Stimulated activated CD4-positive, alpha-beta T cell treated with anti-CD3 and anti-CD28 coated beads, Interleukin-4, amount 100 ng/mL, for 1 hour (primary cell): ENCODE measurements at regions not wholly inside any gene's neighbourhood (a gene's known extent, or its start where the extent isn't known, plus 50 kb on each side); places are given as distances from the start of the nearest gene placed in this dataset.
"Not testable (repeated sequence)": the region's sequence is repeated elsewhere in the genome, so short reads cannot be mapped to it uniquely, and the experiment has no call there.

ENCODE experiments used
- DNase-seq: peaks from one replicate; pipeline ENCODE4 v3.0.0-alpha.2; 2020

DNA sequence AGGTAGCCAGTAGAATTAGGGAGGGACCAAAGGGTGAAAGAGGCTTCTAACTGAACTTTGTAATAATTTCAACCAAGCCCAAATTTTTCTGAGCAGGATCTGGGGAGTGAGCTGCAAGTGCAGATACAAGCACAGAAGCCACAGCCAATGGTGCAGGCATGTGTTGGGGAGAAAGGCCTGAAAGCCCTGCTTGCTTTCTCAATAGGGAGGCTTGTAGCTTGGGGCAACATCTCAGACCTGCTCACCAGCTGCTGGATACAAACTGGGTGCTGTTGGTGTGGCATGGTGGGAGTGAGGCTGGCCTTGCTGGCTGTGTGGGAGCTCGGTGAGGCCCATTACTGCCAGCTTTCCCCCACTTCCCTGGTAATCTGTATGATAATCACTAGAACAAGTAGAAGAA is 688.5 kb upstream of the SEMA3D start:
- no peak for DNase-seq

DNA sequence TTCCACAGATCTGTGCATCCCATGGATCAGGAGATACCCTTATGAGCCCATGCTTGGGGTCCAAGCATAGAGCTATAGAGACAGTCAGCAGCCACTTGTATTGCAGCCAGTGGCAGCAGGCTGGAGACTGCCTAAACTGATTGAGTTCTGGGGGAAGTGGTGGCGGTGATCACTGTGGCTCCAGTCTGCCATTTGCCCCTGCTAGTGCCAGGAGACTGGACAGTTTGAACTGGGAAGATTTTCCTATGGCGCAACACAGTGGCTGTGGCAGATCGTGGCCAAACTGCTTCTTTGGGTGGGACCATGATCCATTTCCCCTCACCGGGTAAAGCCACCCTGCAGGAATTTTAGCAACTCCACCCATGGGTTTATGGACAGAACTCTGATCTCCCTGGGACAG is 679.7 kb upstream of the SEMA3D start:
- no peak for DNase-seq

DNA sequence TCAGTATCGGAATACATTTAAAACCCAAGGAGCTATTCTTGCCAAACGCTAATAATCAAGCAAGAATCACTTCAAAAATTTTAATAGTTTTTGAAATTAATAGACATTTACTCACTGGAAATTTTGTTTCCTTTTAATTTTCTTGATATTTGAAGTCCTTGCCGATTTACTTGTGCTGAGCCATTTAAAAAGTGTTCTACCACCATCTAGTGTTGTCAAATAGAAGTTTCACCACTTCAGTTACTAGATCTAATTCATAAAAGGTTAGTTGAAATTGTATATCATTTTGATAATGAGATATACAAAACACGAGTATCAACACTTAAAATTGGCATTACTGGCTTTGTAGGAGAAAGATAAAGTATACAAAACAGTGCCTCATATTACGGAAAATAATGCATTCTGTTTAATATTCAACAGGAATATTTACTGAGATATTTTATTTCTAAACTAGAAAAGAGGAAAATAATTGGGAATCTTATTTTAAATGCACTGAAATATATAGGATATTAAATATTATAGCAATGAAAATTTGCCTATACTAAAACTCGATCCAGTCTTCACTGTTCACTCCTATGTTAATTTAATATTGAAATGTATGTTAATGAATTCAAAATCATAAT is 664.8 kb upstream of the SEMA3D start:
- DNase-seq = no peak

DNA sequence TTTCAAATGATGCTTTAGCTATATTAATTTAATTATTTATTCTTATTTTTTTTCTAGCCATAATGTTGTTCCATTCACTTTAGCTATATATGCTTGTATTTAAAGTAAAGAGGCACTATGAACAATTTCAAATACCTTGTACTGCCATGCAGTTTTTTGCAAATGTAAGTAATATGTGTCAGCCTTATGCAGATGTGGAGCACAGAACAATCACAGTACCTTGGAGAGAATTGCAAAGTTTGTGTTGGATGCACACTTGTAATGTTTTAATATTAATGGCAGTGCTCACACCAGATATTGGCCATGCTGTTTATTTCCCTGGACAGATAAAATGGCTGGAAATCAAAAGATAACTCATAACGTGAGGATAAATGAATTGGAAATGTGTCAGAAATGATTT is 663.5 kb upstream of the SEMA3D start:
- DNase-seq = no peak

DNA sequence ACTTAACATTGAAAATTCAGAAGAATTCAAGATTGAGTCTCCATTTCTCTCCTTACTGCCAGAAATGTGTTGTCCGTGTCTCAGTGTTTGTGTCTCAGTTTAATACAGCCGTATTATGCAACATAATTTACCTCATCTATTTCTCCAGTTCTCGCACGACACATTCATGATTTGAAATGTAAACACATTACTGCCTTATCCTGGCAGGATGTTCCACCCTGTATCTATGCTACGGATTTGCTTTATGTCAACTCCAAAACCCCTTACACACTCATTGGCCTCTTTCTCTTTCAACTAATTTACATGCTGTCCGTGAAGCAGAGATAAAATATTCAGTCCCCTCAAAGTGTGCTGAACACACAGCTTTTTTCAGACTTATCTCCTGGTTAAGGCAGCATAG is 653.7 kb upstream of the SEMA3D start:
- no peak for DNase-seq

DNA sequence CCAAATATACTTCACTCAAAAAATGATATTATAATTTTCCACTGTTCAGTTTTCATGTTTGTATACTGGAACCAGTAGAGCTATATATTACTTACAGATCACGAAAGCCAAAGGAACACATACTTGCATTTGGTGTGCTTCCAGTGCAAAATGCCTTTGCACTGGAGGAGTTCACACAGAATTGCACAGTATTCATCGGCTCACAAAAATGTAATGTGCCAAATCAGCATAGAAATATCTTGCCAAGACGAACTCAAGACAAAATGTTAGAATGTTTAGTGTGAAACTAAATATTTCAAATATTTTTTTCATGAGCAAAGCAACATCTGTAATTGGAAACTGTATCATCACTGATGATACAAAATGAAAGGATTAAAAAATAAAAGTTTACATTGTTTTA is 646.2 kb upstream of the SEMA3D start:
- DNase-seq = no peak

DNA sequence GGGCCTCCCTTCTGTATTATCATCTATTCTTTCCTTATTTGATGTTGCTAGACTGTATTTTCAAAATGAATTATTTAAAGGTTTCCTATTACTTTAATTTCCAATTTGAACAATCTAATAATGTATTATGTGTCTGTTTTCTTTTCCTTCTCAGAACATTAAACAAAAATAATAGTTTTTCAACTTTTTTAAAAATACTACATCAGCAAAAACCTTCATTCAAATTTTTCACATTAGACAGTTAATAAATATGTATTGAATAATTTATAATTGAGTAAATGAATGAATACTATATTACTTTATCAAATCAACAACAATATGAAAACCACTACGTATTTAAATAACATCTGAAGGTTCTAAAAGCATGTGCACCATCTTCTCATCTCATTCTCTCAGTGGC is 644.1 kb upstream of the SEMA3D start:
- no peak for DNase-seq

DNA sequence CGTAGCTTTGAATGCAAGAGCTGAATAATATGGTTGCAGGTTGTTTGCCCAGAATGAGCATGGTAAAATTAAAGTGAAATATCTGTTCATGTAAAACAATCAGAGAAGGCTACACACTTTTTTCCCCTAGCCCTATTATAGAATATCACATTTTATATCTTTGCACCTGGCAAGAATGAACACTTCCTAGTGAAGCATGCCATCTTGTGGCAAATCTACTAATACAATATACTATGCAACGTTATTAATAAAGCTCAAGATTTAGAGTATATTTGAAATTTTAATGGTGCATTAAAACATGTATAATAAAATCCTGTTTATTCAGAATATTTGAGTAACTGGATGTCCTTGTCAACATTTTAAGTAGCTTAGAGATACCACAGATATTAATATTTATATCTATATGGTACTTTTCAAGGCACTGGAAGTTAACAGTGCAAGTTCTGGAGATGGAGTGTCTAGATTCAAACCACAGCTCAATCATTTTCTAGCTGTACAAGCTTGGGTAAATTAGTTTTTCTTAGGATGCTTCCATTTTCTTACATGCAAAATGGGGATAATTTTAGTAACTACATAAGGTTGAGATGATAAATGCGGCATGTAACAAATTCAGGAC is 643.1 kb upstream of the SEMA3D start:
- DNase-seq = no peak

DNA sequence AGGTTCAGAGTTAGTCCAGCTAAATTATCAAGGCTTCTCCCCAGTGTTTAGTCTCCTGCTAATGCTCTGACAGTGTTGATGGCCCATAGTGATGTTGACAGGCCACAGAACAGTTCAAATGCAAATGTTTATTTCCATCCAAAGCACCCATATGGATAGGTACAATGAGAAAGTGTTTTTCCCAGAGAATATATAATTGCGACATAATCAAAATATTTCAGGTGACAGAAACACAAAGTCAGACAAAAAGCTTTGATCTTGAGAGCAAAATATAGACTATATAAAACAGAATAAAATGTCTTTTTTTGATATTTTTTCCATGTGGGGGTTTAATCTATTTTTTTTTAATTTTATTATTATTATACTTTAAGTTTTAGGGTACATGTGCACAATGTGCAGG is 642.3 kb upstream of the SEMA3D start:
- no peak for DNase-seq

DNA sequence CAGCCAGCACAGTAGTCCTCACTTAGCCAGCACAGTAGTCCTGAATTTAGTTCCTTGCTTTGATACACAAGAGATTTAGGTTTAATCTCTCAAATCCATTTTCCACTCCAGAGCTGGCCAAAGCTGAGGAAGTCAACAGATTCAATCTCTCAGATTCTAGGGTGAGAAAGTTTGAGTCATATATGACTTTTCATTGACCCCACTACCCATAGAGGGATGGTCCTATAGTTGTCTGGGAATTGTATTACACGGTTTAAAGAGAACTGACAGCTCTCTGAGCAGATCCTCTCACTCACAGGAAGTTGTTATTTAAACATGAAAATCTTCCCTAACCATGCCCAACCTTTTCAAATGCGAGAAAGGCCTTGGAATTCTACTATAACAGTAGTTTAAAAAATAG is 641.8 kb upstream of the SEMA3D start:
- DNase-seq = no peak

DNA sequence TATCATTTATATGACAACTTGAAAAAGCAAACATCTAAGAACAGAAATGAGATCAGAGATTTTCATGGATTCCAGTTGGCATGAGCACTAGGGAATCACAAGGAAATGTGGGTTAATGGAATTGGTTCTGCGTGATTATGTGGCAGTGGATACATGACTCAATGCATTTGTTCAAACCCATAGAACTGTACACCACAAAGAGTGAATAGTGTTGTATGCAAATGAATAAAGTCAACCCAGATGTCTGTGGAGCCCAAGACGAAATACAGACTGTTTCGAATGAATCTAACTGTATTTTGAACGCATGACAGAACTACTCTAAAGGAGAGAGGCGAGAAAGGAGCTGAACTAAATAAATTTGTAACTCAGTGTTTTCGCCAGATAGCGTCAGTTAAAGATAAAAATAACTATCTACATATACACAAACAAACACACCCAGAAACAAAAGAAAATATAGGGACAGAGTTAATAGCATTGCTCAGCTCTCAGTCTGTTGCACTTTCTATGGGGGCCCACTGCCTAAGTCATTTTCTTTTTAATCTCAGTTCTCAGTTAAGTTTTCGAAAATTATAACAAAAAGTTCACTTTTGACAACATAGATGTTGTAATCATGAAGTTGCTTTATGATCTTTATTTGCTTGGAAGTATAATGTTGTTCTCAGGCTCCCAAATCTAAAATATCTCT is 636.7 kb upstream of the SEMA3D start:
- no peak for DNase-seq

DNA sequence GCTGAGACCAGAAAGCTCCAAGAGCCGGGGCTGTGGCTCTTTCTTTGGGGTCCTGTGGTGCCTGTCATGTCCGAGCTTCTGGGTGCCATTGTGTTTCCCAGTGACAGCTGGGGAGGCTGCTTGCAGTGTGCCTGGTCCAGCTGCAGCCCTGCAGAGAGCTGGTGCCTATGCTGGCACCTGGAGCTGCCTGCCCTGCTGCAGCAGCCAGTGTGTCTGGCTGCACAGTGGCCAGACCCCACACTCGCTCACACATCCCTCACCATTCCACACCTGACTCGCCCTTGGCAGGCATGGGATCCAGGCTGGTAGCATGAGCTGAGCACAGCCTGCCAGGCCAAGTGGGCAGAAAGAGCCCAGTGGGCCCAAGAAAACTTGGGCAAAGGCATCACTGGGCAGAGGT is 635.1 kb upstream of the SEMA3D start:
- DNase-seq = no peak

DNA sequence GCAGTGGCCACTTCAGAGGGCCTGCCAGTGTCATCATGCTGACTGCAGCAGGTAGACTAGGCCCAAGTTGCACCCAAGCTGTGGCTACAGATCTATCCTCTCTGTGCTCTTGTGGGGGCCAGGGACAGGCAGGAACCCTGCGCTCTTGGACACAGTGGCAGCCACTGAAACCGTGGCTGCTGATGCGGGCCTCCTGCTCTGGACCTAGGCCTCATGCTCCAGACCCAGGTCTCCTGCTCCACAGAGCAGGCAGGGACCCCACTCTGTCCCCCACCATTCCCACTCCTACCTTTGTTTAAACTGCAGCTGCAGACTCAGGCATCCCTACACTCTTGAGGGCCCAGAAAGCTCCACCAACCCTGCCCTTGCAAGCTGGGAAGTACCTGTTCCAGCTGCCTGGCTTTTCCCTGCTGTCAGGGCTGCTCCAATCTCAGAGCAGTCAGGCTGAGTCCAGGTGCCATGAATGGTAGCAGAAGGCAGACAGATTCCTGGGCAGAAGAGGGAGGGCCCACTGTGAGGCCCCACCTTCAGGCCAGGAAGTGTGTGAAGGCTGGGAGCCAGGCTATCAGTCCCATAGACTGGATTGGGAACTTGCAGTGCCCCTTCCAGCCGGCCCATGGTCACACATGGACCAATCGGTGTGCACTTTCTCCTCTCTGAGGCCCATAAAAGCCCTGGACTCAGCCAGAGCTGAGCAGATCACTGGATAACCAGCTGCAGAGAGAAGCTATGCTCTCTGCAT is 634.0 kb upstream of the SEMA3D start:
- DNase-seq = no peak

DNA sequence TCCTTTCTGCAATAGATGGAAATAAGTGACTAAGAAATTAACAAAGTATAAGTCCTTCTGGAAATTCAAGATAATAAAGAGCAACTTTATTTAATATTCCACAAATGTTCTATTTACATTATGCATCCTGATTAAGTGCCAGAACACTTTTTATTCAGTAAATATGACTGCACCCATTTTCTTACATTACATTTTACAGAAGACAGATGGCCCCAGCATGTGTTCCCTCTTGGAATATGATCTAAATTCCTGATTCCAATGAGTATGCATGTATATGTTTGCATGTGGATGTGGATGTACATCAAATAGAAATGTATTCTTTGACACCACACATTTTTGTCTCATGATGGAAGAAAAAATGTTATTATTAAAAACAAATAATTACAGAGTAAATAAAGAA is 628.7 kb upstream of the SEMA3D start:
- no peak for DNase-seq

DNA sequence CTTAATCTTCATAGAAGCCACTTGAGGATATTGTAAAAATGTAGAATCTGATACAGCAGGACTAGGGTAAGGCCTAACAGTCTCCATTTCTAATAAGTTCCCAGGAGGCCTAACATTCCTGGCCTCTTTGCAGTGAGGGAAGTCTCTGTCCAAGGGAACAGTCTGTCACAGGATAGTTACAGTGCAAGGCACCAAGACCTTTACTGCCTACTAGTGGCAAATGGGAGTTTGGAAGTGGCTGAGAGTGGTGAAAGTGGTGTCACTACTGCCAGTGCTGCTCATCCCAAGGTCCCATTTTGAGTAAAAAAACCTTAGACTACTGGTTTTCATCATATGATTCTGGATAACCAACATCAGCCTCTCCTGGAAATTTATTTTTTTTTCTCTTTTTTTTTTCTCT is 619.5 kb upstream of the SEMA3D start:
- no peak for DNase-seq

DNA sequence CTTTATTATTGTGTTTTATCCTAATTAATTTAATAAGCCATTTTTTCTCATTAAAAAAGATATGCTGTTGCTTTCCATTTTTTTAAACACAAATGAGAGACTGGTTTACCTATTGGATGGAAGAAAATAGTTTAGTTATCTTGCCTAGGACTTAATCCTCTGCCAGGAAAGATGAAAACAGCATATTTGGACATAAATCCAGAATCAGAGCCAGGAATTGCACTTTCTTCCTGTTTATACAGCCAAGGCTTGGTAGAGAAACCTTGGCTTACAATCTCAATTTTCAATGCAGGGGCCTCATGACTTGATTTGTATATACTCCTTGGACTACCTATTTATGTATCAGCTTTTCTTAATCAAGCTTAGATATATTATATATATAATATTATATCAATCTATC is 618.8 kb upstream of the SEMA3D start:
- DNase-seq = no peak

DNA sequence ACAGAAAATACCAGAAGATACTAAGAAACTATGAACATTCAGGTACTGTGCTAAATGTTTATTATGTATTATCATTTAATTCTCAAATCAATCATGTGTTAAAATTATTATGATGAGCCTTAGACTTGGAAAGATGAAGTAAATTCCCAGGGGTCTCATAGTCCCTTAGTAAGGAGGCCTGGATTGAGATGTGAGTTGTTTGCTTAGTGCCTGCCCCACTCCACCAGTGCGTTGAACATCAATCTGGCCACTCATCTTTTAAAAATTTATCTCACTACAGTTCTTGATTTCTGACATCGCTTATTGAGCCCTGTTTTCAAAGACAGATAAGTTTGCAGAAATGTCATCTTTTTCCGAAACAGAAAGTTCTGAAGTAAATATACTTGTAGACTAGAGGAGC is 618.4 kb upstream of the SEMA3D start:
- no peak for DNase-seq

DNA sequence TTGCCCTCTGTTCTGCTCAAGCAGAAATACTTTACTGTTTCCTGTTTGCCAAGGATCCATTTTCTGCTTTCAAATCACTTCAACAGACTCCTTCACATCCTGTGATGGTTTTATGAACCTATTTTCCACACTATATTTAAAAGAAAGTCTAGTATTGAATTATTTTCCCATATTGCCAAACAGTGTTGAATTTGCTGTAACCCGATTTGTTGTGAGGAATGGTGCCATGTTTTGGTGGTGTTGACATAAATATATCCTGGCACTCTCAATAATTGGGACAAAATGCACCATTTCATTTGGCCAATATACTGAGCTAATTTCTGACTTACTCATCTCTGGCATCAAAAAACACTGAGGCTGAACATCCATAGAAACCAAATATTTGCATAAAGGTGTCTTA is 615.4 kb upstream of the SEMA3D start:
- DNase-seq = no peak

DNA sequence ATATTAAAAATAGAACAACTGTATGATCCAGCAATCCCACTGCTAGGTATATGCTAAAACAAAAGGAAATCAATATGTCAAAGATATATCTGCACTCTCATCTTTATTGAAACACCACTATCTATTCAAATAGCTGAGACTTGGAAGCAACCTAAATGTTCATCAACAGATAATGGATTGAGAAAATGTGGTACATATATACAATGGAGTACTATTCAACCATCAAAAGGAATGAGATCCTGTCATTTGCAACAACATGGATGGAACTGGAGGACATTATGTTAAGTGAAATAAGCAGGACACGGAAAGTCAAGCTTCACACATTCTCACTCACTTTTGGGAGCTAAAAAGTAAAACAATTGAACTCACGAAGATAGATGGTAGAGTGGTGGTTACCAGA is 610.1 kb upstream of the SEMA3D start:
- DNase-seq = no peak

DNA sequence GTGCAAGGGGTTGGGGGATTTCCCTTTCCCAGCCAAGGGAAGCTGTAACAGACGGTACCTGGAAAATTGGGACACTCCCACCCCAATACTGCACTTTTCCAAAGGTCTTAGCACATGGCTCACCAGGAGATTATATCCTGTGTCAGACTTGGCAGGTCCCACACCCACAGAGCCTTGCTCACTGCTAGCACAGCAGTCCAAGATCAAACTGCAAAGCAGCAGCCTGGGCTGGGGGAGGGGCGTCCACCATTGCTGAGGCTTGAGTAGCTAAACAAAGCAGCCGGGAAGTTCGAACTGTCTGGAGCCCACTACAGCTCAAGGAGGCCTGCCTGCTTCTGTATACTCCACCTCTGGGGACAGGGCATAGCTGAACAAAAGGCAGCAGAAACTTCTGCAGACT is 604.2 kb upstream of the SEMA3D start:
- not testable (repeated sequence) for DNase-seq

DNA sequence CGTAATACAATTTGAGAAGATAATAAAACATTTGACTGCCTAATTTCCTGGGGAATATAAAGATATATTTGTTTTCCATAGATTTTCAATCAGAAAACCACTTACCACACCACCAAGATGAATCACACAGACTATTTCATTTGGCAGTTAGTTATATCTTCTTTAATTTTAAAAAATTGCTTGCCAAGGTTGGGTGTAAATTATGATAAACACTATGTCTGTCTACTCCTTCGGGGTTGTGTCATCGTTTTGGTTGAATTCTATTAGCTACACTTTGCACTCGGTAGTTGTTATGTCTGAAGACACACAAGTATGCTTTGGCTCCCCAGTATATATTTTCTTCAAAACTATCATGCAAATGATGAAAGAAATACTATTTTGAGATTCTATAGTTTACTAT is 594.8 kb upstream of the SEMA3D start:
- DNase-seq = no peak

DNA sequence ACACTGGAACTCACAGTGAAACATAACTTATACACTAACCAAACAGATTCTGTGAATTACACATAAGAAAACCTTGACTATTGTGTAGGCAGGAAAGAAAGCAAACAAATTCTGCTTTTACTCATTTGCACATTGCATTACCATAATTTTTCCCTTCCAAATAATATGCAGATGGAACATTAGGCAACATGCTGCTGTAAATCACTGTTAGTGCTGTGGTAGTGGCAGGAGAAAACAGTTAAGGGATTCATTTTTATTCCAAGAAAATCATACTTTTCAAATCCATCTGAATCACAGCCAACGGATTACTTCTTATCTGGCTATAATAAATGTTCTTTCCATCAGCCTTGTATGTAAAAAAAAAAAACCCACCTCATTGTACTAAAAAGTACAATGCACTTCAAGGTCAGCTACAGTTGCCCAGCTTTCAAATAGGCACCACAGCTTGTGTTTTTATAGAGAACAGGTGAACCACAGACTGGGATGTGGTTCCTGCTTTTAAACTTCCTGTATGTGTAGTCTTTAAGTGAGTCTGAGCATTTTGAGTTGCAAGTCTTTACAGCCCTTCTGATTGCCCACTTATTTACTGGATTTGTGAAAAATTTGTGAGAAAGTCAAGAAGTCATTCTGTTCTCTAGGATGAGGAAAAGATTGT is 590.0 kb upstream of the SEMA3D start:
- no peak for DNase-seq

DNA sequence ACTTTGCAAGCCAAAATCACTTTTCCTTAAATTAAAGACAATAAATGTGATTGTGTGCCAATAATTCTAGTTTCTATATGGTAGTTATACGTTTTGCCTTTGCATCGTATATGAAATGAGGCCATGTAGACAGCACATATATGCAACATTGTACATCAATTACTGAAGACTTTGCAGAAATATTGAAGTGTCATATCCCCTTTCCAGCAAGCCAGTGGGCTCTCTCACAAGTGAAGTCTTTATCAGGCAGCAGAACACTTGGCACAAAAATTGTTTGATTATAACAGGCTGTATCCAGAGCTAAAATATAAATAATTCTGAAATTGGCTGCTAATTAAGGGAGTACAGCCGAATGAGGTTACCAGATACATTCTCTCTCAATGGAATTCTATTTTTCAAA is 588.6 kb upstream of the SEMA3D start:
- DNase-seq = no peak

DNA sequence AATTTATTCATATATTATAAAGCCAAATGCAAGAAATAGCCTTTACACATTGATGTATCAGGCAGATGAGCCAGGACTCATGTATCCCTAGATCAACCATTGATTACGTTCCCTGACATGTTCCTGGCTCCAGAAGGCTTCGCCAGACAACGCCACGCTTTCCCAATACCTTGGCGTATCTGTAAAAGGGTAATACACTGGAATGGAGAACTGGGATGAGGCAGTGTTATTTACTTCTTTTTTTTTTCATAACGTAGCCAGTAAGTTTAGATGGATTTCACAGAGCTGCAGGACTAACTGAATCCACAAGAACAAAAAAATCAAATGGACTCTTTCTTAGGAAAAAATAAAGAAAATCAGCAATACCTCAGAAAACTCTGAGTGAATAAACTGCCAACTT is 588.1 kb upstream of the SEMA3D start:
- no peak for DNase-seq
